Panc1 (cell line): ENCODE measurements at regions not wholly inside any gene's neighbourhood (a gene's known extent, or its start where the extent isn't known, plus 50 kb on each side); places are given as distances from the start of the nearest gene placed in this dataset.

Source experiments
- POLR2AphosphoS5 ChIP-seq: IDR thresholded peaks from 2 replicates; pipeline ENCODE4 v1.6.1; 2012; ENCODE audit warnings: mild to moderate bottlenecking, low read depth, low read length, moderate library complexity
- SIN3A ChIP-seq: IDR thresholded peaks from 2 replicates; pipeline ENCODE4 v1.6.1; 2012; ENCODE audit warnings: low read depth, mild to moderate bottlenecking, low read length, moderate library complexity, borderline replicate concordance; ENCODE audit not compliant: insufficient read depth
- TCF7L2 ChIP-seq: IDR thresholded peaks from 2 replicates; pipeline ENCODE4 v1.6.1; 2011; ENCODE audit warnings: mild to moderate bottlenecking, low read depth, low read length, inconsistent platforms
- TF ChIP-seq, protein P1 (sequence below): fragments of 450-650 bp; IDR thresholded peaks from 2 replicates; pipeline ENCODE4 v1.5.1; 2017; ENCODE audit warnings: mild to moderate bottlenecking
- TF ChIP-seq, protein P2 (sequence below), 2 experiments: IDR thresholded peaks; 2 replicates each; pipeline ENCODE4 v1.6.1; 2011 to 2012; ENCODE audit warnings: low read depth in 2 of 2, control low read depth in 1 of 2, low read length in 1 of 2, mild to moderate bottlenecking in 1 of 2, moderate library complexity in 1 of 2; ENCODE audit not compliant: insufficient read depth in 1 of 2

DNA sequence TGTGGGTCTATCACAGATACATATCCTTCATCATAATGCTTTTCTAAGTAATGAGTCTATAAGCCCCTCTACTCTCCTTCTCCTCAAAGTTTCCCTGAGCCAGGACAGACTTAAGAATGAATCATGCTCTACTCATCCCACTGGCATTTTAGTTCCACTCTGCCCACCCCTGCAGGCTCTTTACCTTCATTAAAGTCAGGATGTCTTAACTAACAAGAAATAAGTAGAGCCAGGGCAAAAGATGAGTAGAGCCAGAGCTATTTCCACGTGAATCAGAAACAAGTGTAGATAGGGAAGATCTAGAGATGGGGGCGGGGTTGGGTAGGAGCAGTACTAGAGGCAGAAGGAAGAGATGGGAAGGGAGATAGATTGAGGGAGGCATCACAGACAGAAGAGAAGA is 790.5 kb downstream of the RNF144A start:
- TF ChIP-seq POLR2AphosphoS5 = no peak
- TF ChIP-seq, protein P1, sequence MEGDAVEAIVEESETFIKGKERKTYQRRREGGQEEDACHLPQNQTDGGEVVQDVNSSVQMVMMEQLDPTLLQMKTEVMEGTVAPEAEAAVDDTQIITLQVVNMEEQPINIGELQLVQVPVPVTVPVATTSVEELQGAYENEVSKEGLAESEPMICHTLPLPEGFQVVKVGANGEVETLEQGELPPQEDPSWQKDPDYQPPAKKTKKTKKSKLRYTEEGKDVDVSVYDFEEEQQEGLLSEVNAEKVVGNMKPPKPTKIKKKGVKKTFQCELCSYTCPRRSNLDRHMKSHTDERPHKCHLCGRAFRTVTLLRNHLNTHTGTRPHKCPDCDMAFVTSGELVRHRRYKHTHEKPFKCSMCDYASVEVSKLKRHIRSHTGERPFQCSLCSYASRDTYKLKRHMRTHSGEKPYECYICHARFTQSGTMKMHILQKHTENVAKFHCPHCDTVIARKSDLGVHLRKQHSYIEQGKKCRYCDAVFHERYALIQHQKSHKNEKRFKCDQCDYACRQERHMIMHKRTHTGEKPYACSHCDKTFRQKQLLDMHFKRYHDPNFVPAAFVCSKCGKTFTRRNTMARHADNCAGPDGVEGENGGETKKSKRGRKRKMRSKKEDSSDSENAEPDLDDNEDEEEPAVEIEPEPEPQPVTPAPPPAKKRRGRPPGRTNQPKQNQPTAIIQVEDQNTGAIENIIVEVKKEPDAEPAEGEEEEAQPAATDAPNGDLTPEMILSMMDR = no peak
- TF ChIP-seq, protein P2, sequence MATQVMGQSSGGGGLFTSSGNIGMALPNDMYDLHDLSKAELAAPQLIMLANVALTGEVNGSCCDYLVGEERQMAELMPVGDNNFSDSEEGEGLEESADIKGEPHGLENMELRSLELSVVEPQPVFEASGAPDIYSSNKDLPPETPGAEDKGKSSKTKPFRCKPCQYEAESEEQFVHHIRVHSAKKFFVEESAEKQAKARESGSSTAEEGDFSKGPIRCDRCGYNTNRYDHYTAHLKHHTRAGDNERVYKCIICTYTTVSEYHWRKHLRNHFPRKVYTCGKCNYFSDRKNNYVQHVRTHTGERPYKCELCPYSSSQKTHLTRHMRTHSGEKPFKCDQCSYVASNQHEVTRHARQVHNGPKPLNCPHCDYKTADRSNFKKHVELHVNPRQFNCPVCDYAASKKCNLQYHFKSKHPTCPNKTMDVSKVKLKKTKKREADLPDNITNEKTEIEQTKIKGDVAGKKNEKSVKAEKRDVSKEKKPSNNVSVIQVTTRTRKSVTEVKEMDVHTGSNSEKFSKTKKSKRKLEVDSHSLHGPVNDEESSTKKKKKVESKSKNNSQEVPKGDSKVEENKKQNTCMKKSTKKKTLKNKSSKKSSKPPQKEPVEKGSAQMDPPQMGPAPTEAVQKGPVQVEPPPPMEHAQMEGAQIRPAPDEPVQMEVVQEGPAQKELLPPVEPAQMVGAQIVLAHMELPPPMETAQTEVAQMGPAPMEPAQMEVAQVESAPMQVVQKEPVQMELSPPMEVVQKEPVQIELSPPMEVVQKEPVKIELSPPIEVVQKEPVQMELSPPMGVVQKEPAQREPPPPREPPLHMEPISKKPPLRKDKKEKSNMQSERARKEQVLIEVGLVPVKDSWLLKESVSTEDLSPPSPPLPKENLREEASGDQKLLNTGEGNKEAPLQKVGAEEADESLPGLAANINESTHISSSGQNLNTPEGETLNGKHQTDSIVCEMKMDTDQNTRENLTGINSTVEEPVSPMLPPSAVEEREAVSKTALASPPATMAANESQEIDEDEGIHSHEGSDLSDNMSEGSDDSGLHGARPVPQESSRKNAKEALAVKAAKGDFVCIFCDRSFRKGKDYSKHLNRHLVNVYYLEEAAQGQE (IDR thresholded peaks at IDR 0.05; ENCODE audit: insufficient read depth in 1 of 2, low read depth in 2 of 2, low read length in 1 of 2) = no peak
- TF ChIP-seq TCF7L2 = no peak
- no peak for TF ChIP-seq SIN3A
